GM21447 (cell line): ENCODE measurements at regions not wholly inside any gene's neighbourhood (a gene's known extent, or its start where the extent isn't known, plus 50 kb on each side); places are given as distances from the start of the nearest gene placed in this dataset.

Source experiments
- ATAC-seq: cut with Tn5 transposase; IDR thresholded peaks from one replicate; pipeline ENCODE4 v1.9.1; 2021; ENCODE audit not compliant: unreplicated experiment

DNA sequence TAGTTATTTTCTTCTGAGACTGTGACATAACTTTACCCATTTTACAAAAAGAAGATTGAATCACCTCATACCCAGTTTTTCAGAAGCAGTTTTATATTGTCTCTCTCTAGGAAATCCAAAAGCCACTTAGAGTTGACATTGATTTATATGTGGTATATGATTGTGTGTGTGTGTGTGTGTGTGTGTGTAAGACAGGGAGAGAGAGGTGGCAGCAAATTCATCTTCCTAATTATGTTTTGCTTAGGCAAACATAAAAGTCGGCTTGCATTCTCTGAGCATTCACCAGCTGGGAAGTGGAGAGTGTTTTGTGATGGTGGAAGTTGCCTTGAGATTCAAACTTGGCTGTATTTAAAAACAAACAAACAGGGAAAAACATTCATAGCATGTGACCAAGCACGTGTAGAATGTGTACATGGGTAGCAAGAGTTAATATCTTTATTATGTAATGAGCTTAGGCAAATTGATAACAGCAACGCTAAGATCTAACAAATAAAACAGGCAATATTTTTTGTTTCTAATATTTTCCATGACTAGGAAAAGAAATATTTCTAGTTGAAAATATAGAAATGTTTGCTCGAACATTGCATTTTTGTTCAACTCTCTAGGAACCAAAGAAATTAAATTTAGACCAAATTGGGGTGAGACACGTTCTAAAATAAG, 64.4 kb upstream of the IGF1R start:
- ATAC-seq: no peak

GRCh38 chr15:98586066-98586465, 62.3 kb upstream of the IGF1R start:
- no peak for ATAC-seq

DNA sequence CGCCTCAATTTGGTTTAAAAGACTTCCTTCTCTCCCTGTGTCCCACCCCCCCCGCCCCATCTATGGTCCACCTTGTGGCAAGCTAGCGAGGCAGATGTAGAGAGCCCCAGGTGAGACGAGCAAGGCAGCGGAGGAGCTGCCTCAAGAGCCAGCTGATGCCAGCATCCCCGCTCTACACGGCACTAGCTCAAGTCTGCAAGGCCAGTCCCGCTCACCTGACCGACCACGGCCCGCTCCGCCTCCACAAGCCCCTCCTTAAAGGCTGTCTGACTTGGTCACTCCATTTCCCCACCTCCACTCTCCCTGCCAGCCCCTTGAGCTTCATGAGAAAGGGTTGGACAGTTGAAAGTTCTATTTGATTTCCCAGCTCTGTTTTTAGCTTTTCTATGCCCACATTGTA, 56.2 kb upstream of the IGF1R start:
- no peak for ATAC-seq

- ATAC-seq: no peak
These were observed 52.2 kb upstream of the IGF1R start for GRCh38 chr15:98596131-98596530.

GRCh38 chr15:98596885-98597392, 51.4 kb upstream of the IGF1R start:
- ATAC-seq: no peak

GRCh38 chr15:98597666-98598065, 50.7 kb upstream of the IGF1R start:
- no peak for ATAC-seq
